ENCODE measurements at regions not wholly inside any gene's neighbourhood (a gene's known extent, or its start where the extent isn't known, plus 50 kb on each side); places are given as distances from the start of the nearest gene placed in this dataset.
"Not testable (repeated sequence)": the region's sequence is repeated elsewhere in the genome, so short reads cannot be mapped to it uniquely, and the experiment has no call there.

DNA sequence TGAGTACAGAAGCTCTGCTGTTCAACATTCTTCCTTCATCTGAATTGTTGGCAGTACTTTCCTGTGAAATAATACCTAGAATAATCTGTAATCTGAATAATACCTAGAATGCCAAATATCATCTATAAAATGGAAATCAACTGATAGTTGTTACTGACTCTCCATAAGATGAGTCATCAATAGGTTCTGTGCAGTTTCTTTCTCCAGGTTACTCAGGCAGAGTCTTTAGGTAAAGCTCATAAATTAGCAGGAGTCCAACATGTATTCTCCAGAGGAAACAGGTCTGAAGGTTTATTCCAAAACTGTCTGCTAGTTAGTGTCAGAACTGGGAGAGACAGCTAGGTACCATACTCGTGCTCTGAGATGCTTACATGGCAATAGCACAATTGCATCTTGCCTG, 282.0 kb upstream of the MAP2 start:
- Histone ChIP-seq H3K79me2 (ENCODE audit: low read length) (no peaks in the 10 kb centered on the region), H3K9me2 (replicated peaks; ENCODE audit: low read length) (no peaks in the 10 kb centered on the region), H3K27me3 (ENCODE audit: low read length) (peaks cover 16% of the 10 kb centered on the region), H3K9me3 (ENCODE audit: low read length) (no peaks in the 10 kb centered on the region), H3K9ac (ENCODE audit: low read length) (no peak overlapping the region), H3F3A (ENCODE audit: low read length, unreplicated experiment) (no peaks in the 10 kb centered on the region), H3K4me3 (ENCODE audit: low read length) (no peak overlapping the region), H3K27ac (ENCODE audit: low read length) (no peak overlapping the region), H3K36me3 (ENCODE audit: low read depth, low read length) (no peaks in the 10 kb centered on the region), H3K4me2 (ENCODE audit: low read length) (no peak overlapping the region), H2AFZ (ENCODE audit: low read length) (no peak overlapping the region), H4K20me1 (ENCODE audit: low read length) (no peaks in the 10 kb centered on the region), H3K4me1 (ENCODE audit: insufficient read depth, low read length) (no peaks in the 10 kb centered on the region)
- POLR2A ChIA-PET (ENCODE audit: unreplicated experiment), result no interaction called here
- DNase-seq (no peak), ATAC-seq (no peak)
- intact Hi-C loops (cut with micrococcal nuclease), result no loop called here
- BruUV-seq (replicated peaks), result no TSS peak
- CTCF ChIA-PET, result no interaction called here
- TF ChIP-seq, protein P1, sequence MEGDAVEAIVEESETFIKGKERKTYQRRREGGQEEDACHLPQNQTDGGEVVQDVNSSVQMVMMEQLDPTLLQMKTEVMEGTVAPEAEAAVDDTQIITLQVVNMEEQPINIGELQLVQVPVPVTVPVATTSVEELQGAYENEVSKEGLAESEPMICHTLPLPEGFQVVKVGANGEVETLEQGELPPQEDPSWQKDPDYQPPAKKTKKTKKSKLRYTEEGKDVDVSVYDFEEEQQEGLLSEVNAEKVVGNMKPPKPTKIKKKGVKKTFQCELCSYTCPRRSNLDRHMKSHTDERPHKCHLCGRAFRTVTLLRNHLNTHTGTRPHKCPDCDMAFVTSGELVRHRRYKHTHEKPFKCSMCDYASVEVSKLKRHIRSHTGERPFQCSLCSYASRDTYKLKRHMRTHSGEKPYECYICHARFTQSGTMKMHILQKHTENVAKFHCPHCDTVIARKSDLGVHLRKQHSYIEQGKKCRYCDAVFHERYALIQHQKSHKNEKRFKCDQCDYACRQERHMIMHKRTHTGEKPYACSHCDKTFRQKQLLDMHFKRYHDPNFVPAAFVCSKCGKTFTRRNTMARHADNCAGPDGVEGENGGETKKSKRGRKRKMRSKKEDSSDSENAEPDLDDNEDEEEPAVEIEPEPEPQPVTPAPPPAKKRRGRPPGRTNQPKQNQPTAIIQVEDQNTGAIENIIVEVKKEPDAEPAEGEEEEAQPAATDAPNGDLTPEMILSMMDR (conservative IDR thresholded peaks at IDR 0.05; ENCODE audit: low read depth, low read length), result no peak
- TF ChIP-seq EZH2 (IDR thresholded peaks at IDR 0.05; ENCODE audit: low read length, unreplicated experiment) (no peak), EZH2phosphoT487 (IDR thresholded peaks at IDR 0.05; ENCODE audit: borderline replicate concordance, low read length) (no peak)

DNA sequence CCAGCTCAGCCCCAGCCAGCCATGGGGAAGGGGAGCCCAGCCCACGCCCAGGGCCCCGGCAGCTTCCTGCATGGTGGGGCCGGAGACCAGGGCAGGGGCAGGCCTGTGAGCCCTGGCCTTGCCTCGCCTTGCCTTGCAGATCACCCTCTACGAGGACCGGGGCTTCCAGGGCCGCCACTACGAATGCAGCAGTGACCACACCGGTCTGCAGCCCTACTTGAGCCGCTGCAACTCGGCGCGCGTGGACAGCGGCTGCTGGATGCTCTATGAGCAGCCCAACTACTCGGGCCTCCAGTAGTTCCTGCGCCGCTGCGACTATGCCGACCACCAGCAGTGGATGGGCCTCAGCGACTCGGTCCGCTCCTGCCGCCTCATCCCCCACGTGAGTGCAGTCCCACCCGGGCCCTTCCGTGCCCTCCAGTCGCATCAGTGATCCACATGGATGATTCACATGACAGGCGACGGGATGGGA, 278.6 kb upstream of the MAP2 start:
- ATAC-seq; CTCF ChIA-PET; H3K36me3 ChIP-seq (ENCODE audit: low read depth, low read length); H3K9ac ChIP-seq (ENCODE audit: low read length); H4K20me1 ChIP-seq (ENCODE audit: low read length); BruUV-seq (replicated peaks); intact Hi-C loops (cut with micrococcal nuclease); H3K4me3 ChIP-seq (ENCODE audit: low read length); H3K4me2 ChIP-seq (ENCODE audit: low read length); H3F3A ChIP-seq (ENCODE audit: low read length, unreplicated experiment); H2AFZ ChIP-seq (ENCODE audit: low read length); H3K27ac ChIP-seq (ENCODE audit: low read length); H3K79me2 ChIP-seq (ENCODE audit: low read length); DNase-seq; POLR2A ChIA-PET (ENCODE audit: unreplicated experiment); H3K9me2 ChIP-seq (replicated peaks; ENCODE audit: low read length); H3K4me1 ChIP-seq (ENCODE audit: insufficient read depth, low read length); H3K9me3 ChIP-seq (ENCODE audit: low read length): not testable (repeated sequence)
- H3K27me3 ChIP-seq (ENCODE audit: low read length), result peaks cover 18% of the 10 kb centered on the region

DNA sequence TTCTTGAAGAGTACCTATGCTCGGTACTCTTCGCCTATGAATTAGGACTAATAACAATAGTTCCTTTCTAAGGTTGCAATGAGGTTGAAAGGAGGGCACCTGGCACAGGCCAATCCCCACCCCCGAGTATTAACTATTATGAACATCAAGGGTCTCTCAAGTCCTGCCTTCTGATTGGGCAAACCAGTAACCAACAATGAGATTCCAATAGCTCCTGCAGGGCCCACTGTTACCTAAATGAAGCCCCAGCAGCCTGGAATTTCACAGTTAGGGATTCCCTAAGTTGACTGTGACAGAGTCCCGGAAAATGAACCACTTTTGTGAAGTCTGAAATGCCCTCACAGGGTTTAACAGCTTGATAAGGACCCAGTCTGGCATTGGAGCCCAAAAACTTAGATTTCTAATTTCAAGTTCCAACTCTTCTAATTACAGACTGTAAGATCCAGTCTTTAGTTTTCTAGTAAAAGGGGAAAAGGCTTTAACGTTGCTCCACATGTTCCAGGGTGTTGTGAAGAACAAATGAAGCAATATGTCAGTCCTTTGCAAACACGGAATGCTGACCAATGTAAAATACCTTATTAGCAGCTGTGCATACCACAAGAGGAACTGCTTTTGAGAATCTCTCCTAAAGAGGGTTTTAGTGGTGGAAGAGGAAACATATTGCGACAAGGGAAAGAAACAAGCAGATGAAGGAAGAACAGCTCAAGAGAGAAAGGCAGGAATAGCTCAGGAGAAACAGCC, 277.7 kb upstream of the MAP2 start:
- H3K79me2 ChIP-seq (ENCODE audit: low read length), result no peaks in the 10 kb centered on the region
- no peak overlapping the region for H3K9ac ChIP-seq (ENCODE audit: low read length)
- no peak for DNase-seq
- H3K9me2 ChIP-seq (replicated peaks; ENCODE audit: low read length), result no peaks in the 10 kb centered on the region
- H4K20me1 ChIP-seq (ENCODE audit: low read length), result no peaks in the 10 kb centered on the region
- no TSS peak for BruUV-seq (replicated peaks)
- no peak overlapping the region for H2AFZ ChIP-seq (ENCODE audit: low read length)
- H3F3A ChIP-seq (ENCODE audit: low read length, unreplicated experiment), result no peaks in the 10 kb centered on the region
- no peaks in the 10 kb centered on the region for H3K4me1 ChIP-seq (ENCODE audit: insufficient read depth, low read length)
- POLR2A ChIA-PET (ENCODE audit: unreplicated experiment), result no interaction called here
- H3K36me3 ChIP-seq (ENCODE audit: low read depth, low read length), result no peaks in the 10 kb centered on the region
- CTCF ChIA-PET, result no interaction called here
- intact Hi-C loops (cut with micrococcal nuclease), result no loop called here
- no peak for ATAC-seq
- no peak overlapping the region for H3K4me2 ChIP-seq (ENCODE audit: low read length)
- H3K27ac ChIP-seq (ENCODE audit: low read length), result no peak overlapping the region
- H3K4me3 ChIP-seq (ENCODE audit: low read length), result no peak overlapping the region
- H3K9me3 ChIP-seq (ENCODE audit: low read length), result no peaks in the 10 kb centered on the region
- peaks cover 18% of the 10 kb centered on the region for H3K27me3 ChIP-seq (ENCODE audit: low read length)
- TF ChIP-seq EZH2phosphoT487 (IDR thresholded peaks at IDR 0.05; ENCODE audit: borderline replicate concordance, low read length), result no peak
- TF ChIP-seq, protein P1 (conservative IDR thresholded peaks at IDR 0.05; ENCODE audit: low read depth, low read length), result no peak
- no peak for TF ChIP-seq EZH2 (IDR thresholded peaks at IDR 0.05; ENCODE audit: low read length, unreplicated experiment)

Data from PC-3 (cell line).